WERI-Rb-1 (cell line): ENCODE measurements at regions not wholly inside any gene's neighbourhood (a gene's known extent, or its start where the extent isn't known, plus 50 kb on each side); places are given as distances from the start of the nearest gene placed in this dataset.
"Not testable (repeated sequence)": the region's sequence is repeated elsewhere in the genome, so short reads cannot be mapped to it uniquely, and the experiment has no call there.

Source experiments
- DNase-seq: peaks from one replicate; pipeline ENCODE4 v3.0.0-alpha.2; 2020
- H3K27ac ChIP-seq: fragments of 250-450 bp; sonication (Bioruptor Pico); 2 replicates; pipeline ENCODE4 v1.5.1; 2020; ENCODE audit warnings: mild to moderate bottlenecking, moderate library complexity
- H3K27me3 ChIP-seq: fragments of 250-450 bp; sonication (Bioruptor Pico); 2 replicates; pipeline ENCODE4 v1.5.1; 2021; ENCODE audit warnings: mild to moderate bottlenecking, low read depth, moderate library complexity; ENCODE audit not compliant: insufficient read depth, severe bottlenecking
- H3K36me3 ChIP-seq: fragments of 250-450 bp; sonication (Bioruptor Pico); 2 replicates; pipeline ENCODE4 v1.5.1; 2020; ENCODE audit warnings: mild to moderate bottlenecking, moderate library complexity
- H3K4me3 ChIP-seq: 2 replicates; pipeline ENCODE4 v1.5.1; 2011; ENCODE audit warnings: low read depth, mild to moderate bottlenecking, control low read depth, low read length
- H3K9me3 ChIP-seq: fragments of 250-450 bp; sonication (Bioruptor Pico); 2 replicates; pipeline ENCODE4 v1.5.1; 2021; ENCODE audit warnings: mild to moderate bottlenecking, moderate library complexity; ENCODE audit not compliant: severe bottlenecking
- TF ChIP-seq, protein P1 (sequence below): IDR thresholded peaks from 2 replicates; pipeline ENCODE4 v1.5.1; 2011; ENCODE audit warnings: low read depth, mild to moderate bottlenecking, control low read depth, inconsistent platforms, low read length

DNA sequence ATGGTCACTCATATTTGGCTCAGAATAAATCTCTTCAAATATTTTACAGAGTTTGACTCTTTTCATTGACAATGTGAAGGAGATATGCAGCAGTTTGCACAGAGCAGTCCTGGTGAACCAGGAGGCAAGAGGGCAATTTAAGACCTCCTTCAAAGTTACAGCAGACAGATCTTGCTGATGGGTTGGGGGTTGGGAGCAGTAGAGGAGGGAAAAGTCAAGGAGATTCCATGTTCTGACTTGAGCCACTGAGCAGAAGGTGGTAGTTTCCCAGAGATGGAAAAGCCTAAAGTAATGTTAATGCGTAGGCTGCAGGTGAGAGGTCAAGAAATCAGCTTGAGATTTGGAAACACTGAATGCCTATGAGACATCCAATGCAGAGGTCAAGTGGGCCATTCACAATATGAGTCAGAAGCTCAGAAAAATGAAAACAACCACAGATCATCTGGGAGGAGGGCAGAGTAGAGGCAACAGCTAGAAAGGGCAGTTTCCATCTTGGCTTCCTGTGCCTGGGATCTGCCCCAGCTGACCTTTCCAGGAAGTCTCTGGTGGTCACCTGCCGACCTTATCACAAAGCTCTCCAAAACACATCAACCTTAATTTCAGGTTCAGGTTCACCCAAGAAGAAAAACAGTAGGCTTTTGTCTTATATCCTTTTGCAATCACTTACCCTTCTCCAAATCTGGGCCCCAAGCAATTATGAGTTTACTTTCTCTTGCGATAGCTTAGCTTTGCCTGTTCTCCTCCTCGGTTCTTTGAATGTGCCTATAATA, 197.5 kb upstream of the ARL4C start:
- no peak overlapping the region for H3K4me3 ChIP-seq
- TF ChIP-seq, protein P1, sequence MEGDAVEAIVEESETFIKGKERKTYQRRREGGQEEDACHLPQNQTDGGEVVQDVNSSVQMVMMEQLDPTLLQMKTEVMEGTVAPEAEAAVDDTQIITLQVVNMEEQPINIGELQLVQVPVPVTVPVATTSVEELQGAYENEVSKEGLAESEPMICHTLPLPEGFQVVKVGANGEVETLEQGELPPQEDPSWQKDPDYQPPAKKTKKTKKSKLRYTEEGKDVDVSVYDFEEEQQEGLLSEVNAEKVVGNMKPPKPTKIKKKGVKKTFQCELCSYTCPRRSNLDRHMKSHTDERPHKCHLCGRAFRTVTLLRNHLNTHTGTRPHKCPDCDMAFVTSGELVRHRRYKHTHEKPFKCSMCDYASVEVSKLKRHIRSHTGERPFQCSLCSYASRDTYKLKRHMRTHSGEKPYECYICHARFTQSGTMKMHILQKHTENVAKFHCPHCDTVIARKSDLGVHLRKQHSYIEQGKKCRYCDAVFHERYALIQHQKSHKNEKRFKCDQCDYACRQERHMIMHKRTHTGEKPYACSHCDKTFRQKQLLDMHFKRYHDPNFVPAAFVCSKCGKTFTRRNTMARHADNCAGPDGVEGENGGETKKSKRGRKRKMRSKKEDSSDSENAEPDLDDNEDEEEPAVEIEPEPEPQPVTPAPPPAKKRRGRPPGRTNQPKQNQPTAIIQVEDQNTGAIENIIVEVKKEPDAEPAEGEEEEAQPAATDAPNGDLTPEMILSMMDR, result no peak
- no peaks in the 10 kb centered on the region for H3K36me3 ChIP-seq
- no peak overlapping the region for H3K27ac ChIP-seq
- no peaks in the 10 kb centered on the region for H3K27me3 ChIP-seq
- DNase-seq, result no peak
- H3K9me3 ChIP-seq, result peaks cover 23% of the 10 kb centered on the region

DNA sequence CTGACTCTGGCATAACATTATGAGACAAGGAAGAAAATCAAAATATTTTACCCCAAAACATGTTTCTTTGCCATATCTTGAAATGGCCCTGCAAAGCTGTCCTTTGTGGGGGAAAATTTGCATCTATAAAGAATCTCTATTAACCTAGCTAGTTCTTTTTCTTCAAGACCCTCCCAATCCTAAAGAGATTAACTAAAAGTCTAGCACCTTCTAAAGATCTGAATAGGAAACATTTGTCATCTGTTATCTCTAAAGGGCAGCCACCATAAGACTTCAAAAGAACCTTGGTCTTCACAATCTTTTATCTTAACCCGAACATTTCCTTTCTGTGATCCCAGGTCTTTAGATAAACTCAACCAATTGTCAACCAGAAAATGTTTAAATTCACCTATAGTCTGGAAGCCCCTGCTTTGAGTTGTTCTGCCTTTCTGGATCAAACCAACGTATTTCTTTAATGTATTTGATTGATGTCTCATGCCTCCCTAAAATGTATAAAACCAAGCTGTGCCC, 196.9 kb upstream of the ARL4C start:
- DNase-seq, H3K4me3 ChIP-seq, H3K27ac ChIP-seq, H3K27me3 ChIP-seq, H3K36me3 ChIP-seq: not testable (repeated sequence)
- peaks cover 23% of the 10 kb centered on the region for H3K9me3 ChIP-seq

DNA sequence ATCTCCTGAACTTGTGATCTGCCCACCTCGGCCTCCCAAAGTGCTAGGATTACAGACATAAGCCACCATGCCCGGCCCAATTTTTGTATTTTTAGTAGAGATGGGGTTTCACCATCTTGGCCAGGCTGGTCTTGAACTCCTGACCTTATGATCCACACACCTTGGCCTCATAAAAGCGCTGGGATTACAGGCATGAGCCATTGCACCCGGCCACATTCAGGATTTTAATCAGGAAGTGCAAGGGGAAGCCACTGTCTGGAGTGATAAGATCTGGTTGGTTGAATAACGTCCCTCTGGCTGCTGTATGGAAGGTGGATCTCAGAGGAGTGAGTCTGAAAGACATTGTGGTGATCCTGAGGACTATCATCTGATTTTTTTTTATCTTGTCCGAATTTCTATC, 196.3 kb upstream of the ARL4C start:
- H3K9me3 ChIP-seq, result peaks cover 23% of the 10 kb centered on the region
- not testable (repeated sequence) for H3K36me3 ChIP-seq, H3K27ac ChIP-seq, DNase-seq, H3K27me3 ChIP-seq, H3K4me3 ChIP-seq

DNA sequence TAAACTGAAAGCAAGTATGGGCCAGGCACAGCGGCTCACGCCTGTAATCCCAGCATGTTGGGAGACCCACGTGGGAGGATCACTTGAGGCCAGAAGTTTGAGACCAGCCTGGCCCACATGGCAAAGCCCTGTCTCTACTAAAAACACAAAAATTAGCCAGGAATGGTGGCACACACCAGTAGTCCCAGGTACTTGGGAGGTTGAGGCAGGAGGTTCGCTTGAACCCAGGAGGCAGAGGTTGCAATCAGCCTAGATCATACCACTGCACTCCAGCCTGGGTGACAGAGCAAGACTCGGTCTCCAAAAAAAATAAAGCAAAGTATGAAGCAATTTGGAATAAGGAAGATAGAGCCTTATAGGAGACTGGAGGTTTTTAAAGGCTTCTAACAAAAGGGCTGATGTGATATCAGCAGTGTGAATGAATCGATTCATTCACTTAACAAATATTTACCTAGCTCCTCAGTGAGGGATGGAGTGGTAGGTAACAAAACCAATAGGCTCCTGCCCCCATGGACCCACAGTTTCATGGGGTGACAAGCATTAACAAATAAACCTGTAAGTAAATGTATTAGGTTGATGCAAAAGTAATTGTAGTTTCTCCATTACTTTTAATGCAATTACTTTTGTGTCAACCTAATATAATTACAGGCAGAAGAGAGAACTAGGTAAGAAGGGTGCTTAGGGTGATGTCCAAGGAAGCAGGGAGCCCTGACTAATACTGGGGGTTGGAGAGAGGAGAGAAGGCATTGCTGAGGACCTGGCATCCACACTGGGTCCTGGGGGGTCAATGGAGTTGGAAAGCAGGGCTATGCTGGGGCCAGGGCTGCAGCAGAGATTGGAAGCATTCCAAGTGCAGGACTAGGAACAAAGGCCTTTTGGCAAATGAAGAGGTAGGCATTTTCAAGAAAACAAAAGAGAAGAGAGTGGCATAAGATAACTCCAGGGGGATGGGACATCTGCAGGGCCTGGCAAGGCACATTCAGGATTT, 195.4 kb upstream of the ARL4C start:
- H3K27ac ChIP-seq, result peak overlapping the region; percentile 76
- no peaks in the 10 kb centered on the region for H3K36me3 ChIP-seq
- no peaks in the 10 kb centered on the region for H3K27me3 ChIP-seq
- no peak for DNase-seq
- H3K9me3 ChIP-seq, result peaks cover 17% of the 10 kb centered on the region
- no peak overlapping the region for H3K4me3 ChIP-seq
- TF ChIP-seq, protein P1, result no peak

DNA sequence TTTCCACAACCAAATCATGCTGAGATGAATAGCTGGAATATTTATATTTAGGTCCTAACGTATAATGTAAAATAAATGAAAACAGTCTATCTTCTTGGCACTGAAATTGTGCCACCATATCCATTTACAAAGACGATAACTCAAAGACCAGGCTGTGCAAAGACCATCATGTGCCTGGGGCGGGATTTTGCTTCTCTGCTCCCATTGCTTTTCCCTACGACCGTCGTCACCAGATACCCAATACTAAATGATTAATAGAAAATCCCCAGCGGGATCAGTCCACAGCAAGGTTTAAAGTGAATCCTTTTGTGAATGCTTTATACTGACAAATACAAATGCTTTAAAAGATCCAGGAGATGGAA, 194.3 kb upstream of the ARL4C start:
- no peaks in the 10 kb centered on the region for H3K27me3 ChIP-seq
- H3K4me3 ChIP-seq, result no peak overlapping the region
- H3K9me3 ChIP-seq, result peaks cover 12% of the 10 kb centered on the region
- H3K36me3 ChIP-seq, result no peaks in the 10 kb centered on the region
- H3K27ac ChIP-seq, result peak overlapping the region; percentile 76
- peak; percentile 33 for DNase-seq
- TF ChIP-seq, protein P1, result no peak

DNA sequence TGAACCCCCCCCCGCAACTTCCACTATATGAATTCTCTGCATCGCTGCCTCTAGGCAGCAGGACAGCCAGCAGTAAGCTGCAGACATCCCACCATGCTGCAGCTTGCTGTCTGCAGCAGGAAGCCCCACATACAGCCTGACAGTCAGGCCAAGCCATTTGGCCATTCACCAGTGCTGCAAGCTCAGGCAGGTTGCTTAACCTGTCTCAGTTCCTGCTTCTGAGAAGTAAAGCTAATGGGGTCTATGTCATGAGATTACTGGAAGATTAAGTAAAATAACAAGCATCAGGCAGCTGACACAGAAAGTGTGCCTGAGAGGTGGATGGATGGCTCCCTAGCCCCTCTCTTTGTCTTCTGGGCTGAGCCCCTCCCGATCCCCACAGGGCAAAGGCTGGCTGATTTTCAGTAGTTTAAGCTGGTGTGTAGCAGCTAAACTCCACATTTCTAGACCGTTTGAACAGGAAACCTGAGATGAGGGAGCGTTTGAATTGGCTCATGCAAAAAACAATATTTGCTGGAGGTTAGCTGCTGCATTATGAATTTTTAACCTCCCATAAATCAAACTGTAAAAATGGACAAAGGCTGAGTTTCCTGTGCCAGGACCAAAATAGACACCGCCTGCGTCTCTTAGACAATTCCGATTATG, 193.8 kb upstream of the ARL4C start:
- no peak overlapping the region for H3K4me3 ChIP-seq
- no peaks in the 10 kb centered on the region for H3K27me3 ChIP-seq
- DNase-seq, result peak; percentile 67
- H3K9me3 ChIP-seq, result peaks cover 10% of the 10 kb centered on the region
- peak overlapping the region; percentile 76 for H3K27ac ChIP-seq
- H3K36me3 ChIP-seq, result no peaks in the 10 kb centered on the region
- TF ChIP-seq, protein P1, result no peak
